OCI-LY7 (cell line): ENCODE measurements at regions not wholly inside any gene's neighbourhood (a gene's known extent, or its start where the extent isn't known, plus 50 kb on each side); places are given as distances from the start of the nearest gene placed in this dataset.

ENCODE experiments used
- EZH2phosphoT487 ChIP-seq: fragments of 200-600 bp; sonication (generic); IDR thresholded peaks from 2 replicates; pipeline ENCODE4 v1.6.1; 2018; ENCODE audit warnings: low read depth, borderline replicate concordance, mild to moderate bottlenecking, mixed run types, antibody characterized with exemption, low read length, moderate library complexity, mixed read lengths
- TF ChIP-seq, protein P1 (sequence below): fragments of 200-600 bp; sonication (generic); conservative IDR thresholded peaks from 2 replicates; pipeline ENCODE4 v1.5.1; 2014; ENCODE audit warnings: mild to moderate bottlenecking, antibody characterized with exemption, low read length, moderate library complexity, mixed read lengths

DNA sequence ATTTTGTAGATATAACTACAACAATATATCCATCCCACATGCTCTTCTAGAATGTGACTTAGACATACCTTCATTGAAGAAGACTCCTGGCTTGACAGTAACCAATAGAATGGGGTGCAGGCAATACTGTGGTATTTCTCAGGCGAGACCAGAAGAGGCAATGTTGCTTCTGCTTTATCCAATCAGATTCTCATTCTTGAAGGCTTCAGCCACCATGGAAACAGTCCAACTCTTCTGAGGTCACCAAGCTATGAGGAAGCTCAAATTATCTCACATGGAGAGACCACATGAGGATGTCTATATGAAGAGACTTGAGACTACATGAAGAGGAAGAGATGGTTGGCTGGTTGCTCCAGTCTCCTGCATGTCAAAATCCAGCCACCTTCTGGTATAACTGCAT lies 469.9 kb downstream of the PCDH10 start:
- TF ChIP-seq, protein P1, sequence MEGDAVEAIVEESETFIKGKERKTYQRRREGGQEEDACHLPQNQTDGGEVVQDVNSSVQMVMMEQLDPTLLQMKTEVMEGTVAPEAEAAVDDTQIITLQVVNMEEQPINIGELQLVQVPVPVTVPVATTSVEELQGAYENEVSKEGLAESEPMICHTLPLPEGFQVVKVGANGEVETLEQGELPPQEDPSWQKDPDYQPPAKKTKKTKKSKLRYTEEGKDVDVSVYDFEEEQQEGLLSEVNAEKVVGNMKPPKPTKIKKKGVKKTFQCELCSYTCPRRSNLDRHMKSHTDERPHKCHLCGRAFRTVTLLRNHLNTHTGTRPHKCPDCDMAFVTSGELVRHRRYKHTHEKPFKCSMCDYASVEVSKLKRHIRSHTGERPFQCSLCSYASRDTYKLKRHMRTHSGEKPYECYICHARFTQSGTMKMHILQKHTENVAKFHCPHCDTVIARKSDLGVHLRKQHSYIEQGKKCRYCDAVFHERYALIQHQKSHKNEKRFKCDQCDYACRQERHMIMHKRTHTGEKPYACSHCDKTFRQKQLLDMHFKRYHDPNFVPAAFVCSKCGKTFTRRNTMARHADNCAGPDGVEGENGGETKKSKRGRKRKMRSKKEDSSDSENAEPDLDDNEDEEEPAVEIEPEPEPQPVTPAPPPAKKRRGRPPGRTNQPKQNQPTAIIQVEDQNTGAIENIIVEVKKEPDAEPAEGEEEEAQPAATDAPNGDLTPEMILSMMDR, result no peak
- TF ChIP-seq EZH2phosphoT487, result no peak
